Stimulated activated CD4-positive, alpha-beta T cell treated with anti-CD3 and anti-CD28 coated beads, Interleukin-4, amount 100 ng/mL, for 24 hours (primary cell): ENCODE measurements at regions not wholly inside any gene's neighbourhood (a gene's known extent, or its start where the extent isn't known, plus 50 kb on each side); places are given as distances from the start of the nearest gene placed in this dataset.

Experiments
- DNase-seq: peaks from one replicate; pipeline ENCODE4 v3.0.0-alpha.2; 2020

- DNase-seq = no peak
Observed at GRCh38 chr4:11801466-11802446, 373.1 kb upstream of the HS3ST1 start.

GRCh38 chr4:11799196-11799595 lies 370.5 kb upstream of the HS3ST1 start:
- DNase-seq = no peak

DNA sequence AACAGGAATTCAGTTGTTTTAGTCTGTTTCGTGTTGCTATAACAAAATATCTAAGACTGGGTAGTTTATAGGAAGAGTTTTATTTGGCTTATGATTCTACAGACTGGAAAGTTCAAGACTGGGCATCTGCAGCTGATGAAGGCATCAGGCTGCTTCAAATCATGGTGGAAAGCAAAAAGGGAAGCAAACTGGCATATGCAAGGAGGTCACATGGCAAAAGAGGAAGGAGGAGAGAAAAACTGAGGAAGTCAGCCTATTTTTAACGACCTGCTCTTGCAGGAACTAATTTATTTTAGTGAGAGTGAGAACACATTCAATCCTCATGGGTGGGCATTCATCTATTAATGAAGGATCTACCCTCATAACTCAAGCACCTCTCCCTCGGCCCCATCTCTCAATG lies 363.1 kb upstream of the HS3ST1 start:
- no peak for DNase-seq

- DNase-seq = no peak
Observed at GRCh38 chr4:11790230-11790629, 361.5 kb upstream of the HS3ST1 start.

DNA sequence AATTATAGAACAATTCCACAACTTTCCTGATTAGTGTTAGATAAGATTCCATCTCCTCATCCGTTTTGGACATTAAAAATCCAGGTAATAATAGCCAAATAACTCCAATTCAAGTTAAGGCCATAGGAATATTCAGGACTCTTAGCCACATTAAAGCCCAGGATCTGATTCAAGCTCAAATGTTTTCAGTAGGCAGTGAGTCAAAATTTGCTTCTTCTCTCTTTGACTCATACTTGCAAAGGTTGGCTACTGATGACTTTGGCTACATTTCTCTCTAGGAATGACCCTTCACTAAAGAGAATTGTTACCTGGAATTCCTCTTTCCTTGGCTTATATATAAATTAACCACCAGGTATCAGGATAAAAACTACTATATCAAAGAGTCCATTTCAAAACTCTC lies 354.9 kb upstream of the HS3ST1 start:
- no peak for DNase-seq

GRCh38 chr4:11782859-11783258 lies 354.2 kb upstream of the HS3ST1 start:
- DNase-seq = no peak

DNA sequence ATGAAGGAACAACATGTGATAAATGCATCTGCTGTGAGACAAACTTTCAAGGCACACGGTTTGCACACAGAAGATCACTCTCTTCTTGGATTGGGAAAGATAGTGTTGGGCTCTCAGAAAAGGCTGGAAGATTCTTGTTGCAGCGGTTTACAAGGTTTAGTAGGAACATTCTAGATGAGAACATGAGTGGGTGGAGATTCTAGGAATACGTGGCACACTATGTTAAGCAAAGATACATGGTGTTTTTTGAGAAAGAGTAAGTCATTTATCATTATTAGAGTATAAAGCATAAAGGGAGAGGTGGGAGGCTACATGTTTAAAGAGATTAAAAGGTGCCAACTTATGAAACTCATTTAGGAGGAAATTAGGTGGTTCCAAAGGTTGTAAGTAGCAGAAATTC lies 348.8 kb upstream of the HS3ST1 start:
- DNase-seq = no peak

- DNase-seq = no peak
Observed at GRCh38 chr4:11774346-11774745, 345.7 kb upstream of the HS3ST1 start.

- DNase-seq = no peak
Observed at GRCh38 chr4:11773798-11774197, 345.1 kb upstream of the HS3ST1 start.

- no peak for DNase-seq
Observed at GRCh38 chr4:11769434-11769833, 340.7 kb upstream of the HS3ST1 start.

GRCh38 chr4:11768251-11768972 lies 339.7 kb upstream of the HS3ST1 start:
- DNase-seq = no peak

DNA sequence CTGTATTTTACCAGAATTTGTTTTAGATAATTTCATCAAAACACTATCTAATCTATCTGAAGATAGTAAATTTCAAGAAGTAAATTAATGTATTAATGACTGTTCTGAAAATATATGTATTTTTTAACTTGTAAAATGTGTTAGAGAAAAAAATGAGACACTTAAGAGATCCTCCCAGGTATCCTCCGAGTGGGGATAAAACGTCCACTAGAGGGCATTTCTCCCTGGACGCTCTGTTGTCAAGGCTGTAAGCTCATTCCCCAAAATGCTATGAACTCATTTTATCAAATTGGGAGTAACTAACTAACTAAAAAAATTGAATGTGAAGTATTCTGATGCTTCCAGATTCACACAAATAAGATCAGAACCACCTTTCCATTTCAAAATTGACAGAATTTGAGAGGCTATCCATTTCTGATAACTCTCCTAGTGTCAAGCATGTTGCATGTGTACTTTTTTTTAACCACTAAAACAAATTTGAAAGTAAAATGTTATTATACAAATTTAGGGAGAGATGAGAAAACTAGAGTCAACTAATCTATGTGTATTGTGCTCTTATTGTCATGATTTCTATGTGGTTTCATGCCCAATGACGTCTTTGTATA lies 337.3 kb upstream of the HS3ST1 start:
- no peak for DNase-seq

DNA sequence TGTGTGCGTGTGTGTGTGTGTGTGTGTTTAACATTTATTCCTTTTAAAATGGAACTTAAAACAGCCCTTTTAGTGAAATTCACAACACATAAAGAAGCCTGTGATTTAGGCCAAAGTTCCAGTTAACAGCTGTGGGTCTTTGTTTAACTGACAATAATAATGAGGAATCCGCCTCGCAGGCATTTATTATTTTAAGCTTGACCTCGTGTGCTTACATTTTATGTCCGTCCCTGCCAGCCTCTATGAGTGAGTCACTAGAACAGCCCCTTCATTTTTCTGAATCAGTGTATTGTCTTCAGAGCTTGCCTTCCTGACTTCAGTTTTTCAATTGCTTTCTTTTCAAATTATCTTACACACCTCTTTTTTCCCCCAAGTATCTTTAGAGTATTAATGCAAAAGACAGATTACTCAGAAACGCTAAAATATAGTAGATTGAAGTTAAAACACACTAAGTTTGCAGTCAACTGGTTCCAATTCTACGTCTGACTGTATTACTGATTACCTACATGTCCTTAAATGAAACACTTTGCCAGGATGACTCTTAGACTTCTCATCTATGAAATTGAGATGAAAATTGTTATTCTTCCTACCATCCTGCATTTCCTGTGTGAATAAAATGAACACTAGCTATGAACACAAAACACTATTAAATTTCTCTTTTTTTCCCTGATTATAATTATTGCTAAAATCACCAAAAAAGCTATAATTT lies 319.6 kb upstream of the HS3ST1 start:
- DNase-seq = no peak

DNA sequence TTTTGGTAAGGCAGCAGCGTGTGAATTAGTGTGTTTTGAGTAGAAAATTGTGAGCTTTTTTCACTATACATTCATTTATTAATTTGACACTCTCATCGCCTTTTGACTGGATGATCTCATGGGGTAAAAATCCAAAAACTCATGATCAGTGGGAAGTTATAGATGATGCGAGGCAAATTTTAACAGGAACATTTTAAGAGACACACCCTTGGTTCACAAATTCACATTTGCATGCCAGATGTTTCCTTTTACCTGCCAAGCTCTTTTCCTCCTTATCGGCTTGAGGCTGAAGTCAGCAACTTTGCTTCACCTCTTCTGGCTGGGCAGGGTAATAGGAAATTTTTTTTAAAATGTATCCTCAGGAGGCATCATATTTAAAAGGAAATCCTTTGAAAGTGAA lies 318.0 kb upstream of the HS3ST1 start:
- no peak for DNase-seq

DNA sequence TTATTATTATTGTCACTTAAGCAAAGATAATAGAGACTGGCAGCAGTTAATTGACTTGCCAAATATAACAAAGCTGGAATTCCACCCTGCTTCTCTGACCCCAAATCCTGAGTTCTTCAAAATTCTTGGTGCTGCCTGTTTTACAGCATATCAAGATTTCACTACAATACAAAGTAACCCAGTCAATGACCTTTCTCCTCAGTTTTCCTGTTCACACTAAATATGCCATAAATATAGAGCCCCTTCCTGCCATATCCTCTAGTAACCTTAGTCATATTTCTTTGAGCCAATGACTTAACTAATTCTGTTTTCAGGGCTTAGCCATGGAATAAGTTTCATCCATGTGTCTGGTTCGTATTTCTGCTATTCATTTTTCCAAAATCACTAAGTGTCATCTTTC lies 315.3 kb upstream of the HS3ST1 start:
- DNase-seq = no peak

GRCh38 chr4:11743236-11743635 lies 314.5 kb upstream of the HS3ST1 start:
- no peak for DNase-seq

DNA sequence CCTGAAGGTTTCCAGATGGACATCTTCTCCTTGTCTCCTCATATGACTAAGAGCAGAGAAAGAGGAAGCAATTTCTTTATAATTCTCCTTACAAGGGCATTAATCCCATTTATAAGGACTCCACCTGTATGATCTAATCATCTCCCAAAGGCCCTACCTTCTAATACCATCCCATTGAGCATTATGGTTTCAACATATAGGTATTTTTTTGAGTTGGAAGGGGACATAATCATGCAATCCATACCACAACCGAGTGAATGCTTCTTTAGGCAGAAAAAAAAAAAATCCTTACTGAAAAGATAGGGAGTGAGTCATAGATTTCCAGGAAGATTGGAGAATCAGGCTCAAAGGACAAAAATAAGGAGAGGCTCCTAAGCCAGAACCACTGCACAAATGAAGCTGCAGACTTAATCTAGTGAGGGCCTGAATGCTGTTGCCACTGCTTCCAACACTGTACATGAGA lies 312.5 kb upstream of the HS3ST1 start:
- DNase-seq = no peak

DNA sequence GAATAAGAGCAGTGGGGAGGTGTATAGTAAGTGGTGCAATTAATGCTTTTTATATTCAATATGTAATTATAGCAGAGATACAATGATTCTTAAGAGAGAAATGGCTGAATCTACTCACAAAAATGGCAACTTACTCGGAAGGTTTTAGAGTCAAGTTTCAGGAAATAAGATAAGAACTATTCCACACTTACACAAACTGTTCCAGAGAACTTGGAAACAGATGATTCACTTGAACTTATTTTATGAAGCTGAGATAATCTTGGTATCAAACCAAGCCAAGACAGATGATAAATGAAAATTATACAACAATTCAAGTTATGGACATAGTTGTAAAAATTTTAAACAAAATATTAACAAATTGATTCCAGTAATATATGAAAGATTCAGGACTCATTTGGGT lies 311.3 kb upstream of the HS3ST1 start:
- DNase-seq = no peak

DNA sequence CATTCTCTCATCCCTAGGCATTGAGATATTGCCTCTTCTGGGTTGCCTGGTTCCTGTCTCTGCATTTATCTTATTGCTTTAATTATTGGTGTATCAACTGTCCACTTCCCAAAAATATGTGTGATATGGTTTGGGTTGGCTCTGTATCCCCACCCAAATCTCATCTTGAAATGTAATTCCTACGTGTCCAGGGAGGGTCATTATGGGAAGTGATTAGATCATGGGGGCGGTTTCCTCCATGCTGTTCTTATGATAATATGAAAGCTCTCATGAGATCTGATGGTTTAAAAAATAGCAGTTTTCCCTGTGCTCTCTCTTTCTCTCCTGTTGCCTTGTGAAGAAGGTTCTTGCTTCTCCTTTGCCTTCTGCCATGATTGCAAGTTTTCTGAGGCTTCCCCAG lies 308.3 kb upstream of the HS3ST1 start:
- DNase-seq = no peak

GRCh38 chr4:11735651-11736050 lies 307.0 kb upstream of the HS3ST1 start:
- no peak for DNase-seq

GRCh38 chr4:11732155-11732554 lies 303.5 kb upstream of the HS3ST1 start:
- DNase-seq = no peak

- no peak for DNase-seq
Observed at GRCh38 chr4:11730545-11730944, 301.9 kb upstream of the HS3ST1 start.

- DNase-seq = no peak
Observed at GRCh38 chr4:11729548-11729947, 300.9 kb upstream of the HS3ST1 start.
